ENCODE measurements at regions not wholly inside any gene's neighbourhood (a gene's known extent, or its start where the extent isn't known, plus 50 kb on each side); places are given as distances from the start of the nearest gene placed in this dataset.

- TF ChIP-seq, protein P1, sequence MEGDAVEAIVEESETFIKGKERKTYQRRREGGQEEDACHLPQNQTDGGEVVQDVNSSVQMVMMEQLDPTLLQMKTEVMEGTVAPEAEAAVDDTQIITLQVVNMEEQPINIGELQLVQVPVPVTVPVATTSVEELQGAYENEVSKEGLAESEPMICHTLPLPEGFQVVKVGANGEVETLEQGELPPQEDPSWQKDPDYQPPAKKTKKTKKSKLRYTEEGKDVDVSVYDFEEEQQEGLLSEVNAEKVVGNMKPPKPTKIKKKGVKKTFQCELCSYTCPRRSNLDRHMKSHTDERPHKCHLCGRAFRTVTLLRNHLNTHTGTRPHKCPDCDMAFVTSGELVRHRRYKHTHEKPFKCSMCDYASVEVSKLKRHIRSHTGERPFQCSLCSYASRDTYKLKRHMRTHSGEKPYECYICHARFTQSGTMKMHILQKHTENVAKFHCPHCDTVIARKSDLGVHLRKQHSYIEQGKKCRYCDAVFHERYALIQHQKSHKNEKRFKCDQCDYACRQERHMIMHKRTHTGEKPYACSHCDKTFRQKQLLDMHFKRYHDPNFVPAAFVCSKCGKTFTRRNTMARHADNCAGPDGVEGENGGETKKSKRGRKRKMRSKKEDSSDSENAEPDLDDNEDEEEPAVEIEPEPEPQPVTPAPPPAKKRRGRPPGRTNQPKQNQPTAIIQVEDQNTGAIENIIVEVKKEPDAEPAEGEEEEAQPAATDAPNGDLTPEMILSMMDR (conservative IDR thresholded peaks at IDR 0.05; ENCODE audit: low read depth, low read length): no peak
- TF ChIP-seq EZH2 (IDR thresholded peaks at IDR 0.05; ENCODE audit: low read length, unreplicated experiment) (no peak), EZH2phosphoT487 (IDR thresholded peaks at IDR 0.05; ENCODE audit: borderline replicate concordance, low read length) (no peak)
These were observed 1611.9 kb upstream of the ZEB2 start for GRCh38 chr2:146131785-146132184.

Data from PC-3 (cell line).